Upper lobe of left lung (tissue), 6 donors: ENCODE measurements at regions not wholly inside any gene's neighbourhood (a gene's known extent, or its start where the extent isn't known, plus 50 kb on each side); places are given as distances from the start of the nearest gene placed in this dataset.

ENCODE experiments used
- ATAC-seq, 2 donors: fragments of 200-7000 bp; cut with Tn5 transposase; one replicate each; pipeline ENCODE4 v1.9.1; 2022; ENCODE audit warnings: mild to moderate bottlenecking in 2 of 2, moderate library complexity in 2 of 2; ENCODE audit not compliant: low FRiP score in 2 of 2
- DNase-seq, 2 donors: peaks; one replicate each; pipeline ENCODE4 v3.0.0-alpha.2; 2019 to 2020
- H3K27ac ChIP-seq, 4 donors: fragments of 200-600 bp; sonication (generic); one replicate each; pipeline ENCODE4 v1.5.1; 2016 to 2019
- H3K27me3 ChIP-seq, 4 donors: fragments of 200-600 bp; sonication (generic); one replicate each; pipeline ENCODE4 v1.5.1; 2017 to 2019
- H3K36me3 ChIP-seq, 4 donors: fragments of 200-600 bp; sonication (generic); one replicate each; pipeline ENCODE4 v1.5.1; 2016 to 2019
- H3K4me1 ChIP-seq, 4 donors: fragments of 200-600 bp; sonication (generic); one replicate each; pipeline ENCODE4 v1.5.1; 2018 to 2019
- H3K4me3 ChIP-seq, 4 donors: fragments of 200-600 bp; sonication (generic); one replicate each; pipeline ENCODE4 v1.5.1; 2017 to 2019; ENCODE audit warnings: mild to moderate bottlenecking in 2 of 4, moderate library complexity in 1 of 4
- H3K9me3 ChIP-seq, 4 donors: fragments of 200-600 bp; sonication (generic); one replicate each; pipeline ENCODE4 v1.5.1; 2018 to 2019
- CTCF ChIP-seq, 6 experiments: fragments of 450-650 bp in 4 of 6; fragments of 200-600 bp in 2 of 6; sonication (generic) in 2 of 6; IDR thresholded peaks; one replicate each; pipeline ENCODE4 v1.5.1; 2016 to 2019; ENCODE audit warnings: antibody characterized with exemption in 6 of 6
- EP300 ChIP-seq, 4 donors: sonication (generic); formaldehyde crosslinking; IDR thresholded peaks; one replicate each; pipeline ENCODE4 v1.5.1; 2017; ENCODE audit warnings: antibody characterized with exemption in 4 of 4, control low read depth in 2 of 4
- POLR2A ChIP-seq, 4 donors: fragments of 450-650 bp; IDR thresholded peaks; one replicate each; pipeline ENCODE4 v1.5.1; 2016 to 2017; ENCODE audit warnings: antibody characterized with exemption in 4 of 4, mild to moderate bottlenecking in 2 of 4
- POLR2AphosphoS5 ChIP-seq, 2 donors: sonication (generic); formaldehyde crosslinking; IDR thresholded peaks; one replicate each; pipeline ENCODE4 v1.5.1; 2017; ENCODE audit warnings: antibody characterized with exemption in 2 of 2
- WGBS, 2 donors: methylation state at CpG; one replicate each; pipeline ENCODE4 v1.1.5; 2017 to 2018; 5-methylcytosine and 5-hydroxymethylcytosine counted together
- donor health status: DM: no; HTN: no; CAD: no; lungs with moderate emphysema.
- donor health status: DM: no; HTN: yes; CAD: no; lungs with severe emphysema.

- TF ChIP-seq CTCF (IDR thresholded peaks at IDR 0.05) (no peak), POLR2AphosphoS5 (IDR thresholded peaks at IDR 0.05) (no peak), POLR2A (IDR thresholded peaks at IDR 0.05) (no peak), EP300 (IDR thresholded peaks at IDR 0.05) (no peak)
- WGBS, 2 donors: 83 to 96% methylated on average over 1 of the region's 1 CpG
- no peaks in the 10 kb centered on the region for H3K9me3 ChIP-seq
- no peak for DNase-seq
- no peaks in the 10 kb centered on the region for H3K4me1 ChIP-seq
- no peaks in the 10 kb centered on the region for H3K27me3 ChIP-seq
- no peak overlapping the region for H3K27ac ChIP-seq
- no peaks in the 10 kb centered on the region for H3K36me3 ChIP-seq
- H3K4me3 ChIP-seq: no peak overlapping the region
- no peak for ATAC-seq
Measured at GRCh38 chr14:40936861-40937260, 669.8 kb upstream of the LRFN5 start.

GRCh38 chr14:40920380-40920779 lies 686.3 kb upstream of the LRFN5 start:
- Histone ChIP-seq H3K36me3 (no peaks in the 10 kb centered on the region), H3K4me1 (no peaks in the 10 kb centered on the region), H3K27me3 (no peaks in the 10 kb centered on the region), H3K4me3 (no peak overlapping the region), H3K9me3 (no peaks in the 10 kb centered on the region), H3K27ac (no peak overlapping the region)
- TF ChIP-seq EP300 (IDR thresholded peaks at IDR 0.05) (no peak), POLR2A (IDR thresholded peaks at IDR 0.05) (no peak), CTCF (IDR thresholded peaks at IDR 0.05) (no peak), POLR2AphosphoS5 (IDR thresholded peaks at IDR 0.05) (no peak)
- DNase-seq (no peak), ATAC-seq (no peak)

- DNase-seq (no peak), ATAC-seq (no peak)
- TF ChIP-seq CTCF (IDR thresholded peaks at IDR 0.05): no peak
- TF ChIP-seq EP300 (IDR thresholded peaks at IDR 0.05): no peak
- TF ChIP-seq POLR2AphosphoS5 (IDR thresholded peaks at IDR 0.05): no peak
- Histone ChIP-seq H3K36me3 (no peaks in the 10 kb centered on the region), H3K27ac (no peak overlapping the region), H3K27me3 (no peaks in the 10 kb centered on the region), H3K9me3 (no peaks in the 10 kb centered on the region), H3K4me1 (no peaks in the 10 kb centered on the region), H3K4me3 (no peak overlapping the region)
- WGBS, 2 donors: 77 to 87% methylated on average over 4 of the region's 4 CpGs
Measured at GRCh38 chr14:40911141-40911540, 695.5 kb upstream of the LRFN5 start.

- TF ChIP-seq EP300 (IDR thresholded peaks at IDR 0.05) (no peak), POLR2AphosphoS5 (IDR thresholded peaks at IDR 0.05) (no peak), CTCF (IDR thresholded peaks at IDR 0.05) (no peak), POLR2A (IDR thresholded peaks at IDR 0.05) (no peak)
- 15 to 23% methylated on average over 2 of the region's 2 CpGs for WGBS, 2 donors
Measured at GRCh38 chr14:40909906-40910305, 696.8 kb upstream of the LRFN5 start.

GRCh38 chr14:40903709-40904108 lies 703.0 kb upstream of the LRFN5 start:
- TF ChIP-seq POLR2A (IDR thresholded peaks at IDR 0.05) (no peak), EP300 (IDR thresholded peaks at IDR 0.05) (no peak), POLR2AphosphoS5 (IDR thresholded peaks at IDR 0.05) (no peak), CTCF (IDR thresholded peaks at IDR 0.05) (no peak)
- ATAC-seq: no peak
- no peak overlapping the region for H3K4me3 ChIP-seq
- no peaks in the 10 kb centered on the region for H3K27me3 ChIP-seq
- H3K27ac ChIP-seq: no peak overlapping the region
- no peak for DNase-seq
- H3K4me1 ChIP-seq: no peaks in the 10 kb centered on the region
- no peaks in the 10 kb centered on the region for H3K9me3 ChIP-seq
- no peaks in the 10 kb centered on the region for H3K36me3 ChIP-seq

More at GRCh38 chr14:40909906-40910305, 696.8 kb upstream of the LRFN5 start:
- no peak overlapping the region for H3K27ac ChIP-seq
- no peaks in the 10 kb centered on the region for H3K36me3 ChIP-seq
- H3K9me3 ChIP-seq: no peaks in the 10 kb centered on the region
- ATAC-seq (no peak), DNase-seq (no peak)
- no peaks in the 10 kb centered on the region for H3K27me3 ChIP-seq
- H3K4me3 ChIP-seq: no peak overlapping the region
- H3K4me1 ChIP-seq: no peaks in the 10 kb centered on the region
